Panc1 (cell line): ENCODE measurements at regions not wholly inside any gene's neighbourhood (a gene's known extent, or its start where the extent isn't known, plus 50 kb on each side); places are given as distances from the start of the nearest gene placed in this dataset.

Source experiments
- POLR2AphosphoS5 ChIP-seq: IDR thresholded peaks from 2 replicates; pipeline ENCODE4 v1.6.1; 2012; ENCODE audit warnings: mild to moderate bottlenecking, low read depth, low read length, moderate library complexity
- SIN3A ChIP-seq: IDR thresholded peaks from 2 replicates; pipeline ENCODE4 v1.6.1; 2012; ENCODE audit warnings: low read depth, mild to moderate bottlenecking, low read length, moderate library complexity, borderline replicate concordance; ENCODE audit not compliant: insufficient read depth
- TCF7L2 ChIP-seq: IDR thresholded peaks from 2 replicates; pipeline ENCODE4 v1.6.1; 2011; ENCODE audit warnings: mild to moderate bottlenecking, low read depth, low read length, inconsistent platforms
- TF ChIP-seq, protein P1 (sequence below): fragments of 450-650 bp; IDR thresholded peaks from 2 replicates; pipeline ENCODE4 v1.5.1; 2017; ENCODE audit warnings: mild to moderate bottlenecking
- TF ChIP-seq, protein P2 (sequence below), 2 experiments: IDR thresholded peaks; 2 replicates each; pipeline ENCODE4 v1.6.1; 2011 to 2012; ENCODE audit warnings: low read depth in 2 of 2, control low read depth in 1 of 2, low read length in 1 of 2, mild to moderate bottlenecking in 1 of 2, moderate library complexity in 1 of 2; ENCODE audit not compliant: insufficient read depth in 1 of 2

DNA sequence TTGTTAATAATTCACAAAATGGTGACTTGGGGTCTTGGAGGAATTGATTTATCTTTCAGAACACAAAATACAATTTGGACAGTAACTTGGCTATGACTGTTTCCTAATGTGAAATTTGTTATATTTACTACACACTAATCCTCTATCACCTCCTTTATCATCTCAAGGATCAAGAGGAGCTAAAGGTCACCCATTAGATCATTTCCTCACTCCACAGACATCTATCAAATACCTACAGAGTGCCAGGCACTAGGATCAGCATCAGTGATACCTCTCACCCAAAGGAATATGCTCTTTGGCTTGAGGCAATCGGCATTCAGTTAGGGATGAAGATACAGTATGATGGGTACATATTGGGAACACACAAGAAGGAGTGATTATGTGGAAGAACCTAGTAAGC is 132.1 kb downstream of the INHBA start:
- TF ChIP-seq, protein P1, sequence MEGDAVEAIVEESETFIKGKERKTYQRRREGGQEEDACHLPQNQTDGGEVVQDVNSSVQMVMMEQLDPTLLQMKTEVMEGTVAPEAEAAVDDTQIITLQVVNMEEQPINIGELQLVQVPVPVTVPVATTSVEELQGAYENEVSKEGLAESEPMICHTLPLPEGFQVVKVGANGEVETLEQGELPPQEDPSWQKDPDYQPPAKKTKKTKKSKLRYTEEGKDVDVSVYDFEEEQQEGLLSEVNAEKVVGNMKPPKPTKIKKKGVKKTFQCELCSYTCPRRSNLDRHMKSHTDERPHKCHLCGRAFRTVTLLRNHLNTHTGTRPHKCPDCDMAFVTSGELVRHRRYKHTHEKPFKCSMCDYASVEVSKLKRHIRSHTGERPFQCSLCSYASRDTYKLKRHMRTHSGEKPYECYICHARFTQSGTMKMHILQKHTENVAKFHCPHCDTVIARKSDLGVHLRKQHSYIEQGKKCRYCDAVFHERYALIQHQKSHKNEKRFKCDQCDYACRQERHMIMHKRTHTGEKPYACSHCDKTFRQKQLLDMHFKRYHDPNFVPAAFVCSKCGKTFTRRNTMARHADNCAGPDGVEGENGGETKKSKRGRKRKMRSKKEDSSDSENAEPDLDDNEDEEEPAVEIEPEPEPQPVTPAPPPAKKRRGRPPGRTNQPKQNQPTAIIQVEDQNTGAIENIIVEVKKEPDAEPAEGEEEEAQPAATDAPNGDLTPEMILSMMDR, result no peak
- TF ChIP-seq SIN3A (no peak), POLR2AphosphoS5 (no peak), TCF7L2 (no peak)
- TF ChIP-seq, protein P2, sequence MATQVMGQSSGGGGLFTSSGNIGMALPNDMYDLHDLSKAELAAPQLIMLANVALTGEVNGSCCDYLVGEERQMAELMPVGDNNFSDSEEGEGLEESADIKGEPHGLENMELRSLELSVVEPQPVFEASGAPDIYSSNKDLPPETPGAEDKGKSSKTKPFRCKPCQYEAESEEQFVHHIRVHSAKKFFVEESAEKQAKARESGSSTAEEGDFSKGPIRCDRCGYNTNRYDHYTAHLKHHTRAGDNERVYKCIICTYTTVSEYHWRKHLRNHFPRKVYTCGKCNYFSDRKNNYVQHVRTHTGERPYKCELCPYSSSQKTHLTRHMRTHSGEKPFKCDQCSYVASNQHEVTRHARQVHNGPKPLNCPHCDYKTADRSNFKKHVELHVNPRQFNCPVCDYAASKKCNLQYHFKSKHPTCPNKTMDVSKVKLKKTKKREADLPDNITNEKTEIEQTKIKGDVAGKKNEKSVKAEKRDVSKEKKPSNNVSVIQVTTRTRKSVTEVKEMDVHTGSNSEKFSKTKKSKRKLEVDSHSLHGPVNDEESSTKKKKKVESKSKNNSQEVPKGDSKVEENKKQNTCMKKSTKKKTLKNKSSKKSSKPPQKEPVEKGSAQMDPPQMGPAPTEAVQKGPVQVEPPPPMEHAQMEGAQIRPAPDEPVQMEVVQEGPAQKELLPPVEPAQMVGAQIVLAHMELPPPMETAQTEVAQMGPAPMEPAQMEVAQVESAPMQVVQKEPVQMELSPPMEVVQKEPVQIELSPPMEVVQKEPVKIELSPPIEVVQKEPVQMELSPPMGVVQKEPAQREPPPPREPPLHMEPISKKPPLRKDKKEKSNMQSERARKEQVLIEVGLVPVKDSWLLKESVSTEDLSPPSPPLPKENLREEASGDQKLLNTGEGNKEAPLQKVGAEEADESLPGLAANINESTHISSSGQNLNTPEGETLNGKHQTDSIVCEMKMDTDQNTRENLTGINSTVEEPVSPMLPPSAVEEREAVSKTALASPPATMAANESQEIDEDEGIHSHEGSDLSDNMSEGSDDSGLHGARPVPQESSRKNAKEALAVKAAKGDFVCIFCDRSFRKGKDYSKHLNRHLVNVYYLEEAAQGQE (IDR thresholded peaks at IDR 0.05; ENCODE audit: insufficient read depth in 1 of 2, low read depth in 2 of 2, low read length in 1 of 2), result no peak
